Mammary epithelial cell (primary cell): ENCODE measurements at regions not wholly inside any gene's neighbourhood (a gene's known extent, or its start where the extent isn't known, plus 50 kb on each side); places are given as distances from the start of the nearest gene placed in this dataset.

Experiments
- EZH2 ChIP-seq: IDR thresholded peaks from 2 replicates; pipeline ENCODE4 v1.6.1; 2012; ENCODE audit warnings: low read length, inconsistent platforms, borderline replicate concordance
- TF ChIP-seq, protein P1 (sequence below), 2 donors: IDR thresholded peaks in 1 of 2; conservative IDR thresholded peaks in 1 of 2; 2 replicates each; pipeline ENCODE4 v1.5.1; 2011 to 2012; ENCODE audit warnings: inconsistent platforms in 2 of 2, low read length in 2 of 2, mild to moderate bottlenecking in 2 of 2, control low read depth in 1 of 2, low read depth in 1 of 2; ENCODE audit not compliant: insufficient read depth in 1 of 2; ENCODE audit errors: extremely low read depth in 1 of 2

DNA sequence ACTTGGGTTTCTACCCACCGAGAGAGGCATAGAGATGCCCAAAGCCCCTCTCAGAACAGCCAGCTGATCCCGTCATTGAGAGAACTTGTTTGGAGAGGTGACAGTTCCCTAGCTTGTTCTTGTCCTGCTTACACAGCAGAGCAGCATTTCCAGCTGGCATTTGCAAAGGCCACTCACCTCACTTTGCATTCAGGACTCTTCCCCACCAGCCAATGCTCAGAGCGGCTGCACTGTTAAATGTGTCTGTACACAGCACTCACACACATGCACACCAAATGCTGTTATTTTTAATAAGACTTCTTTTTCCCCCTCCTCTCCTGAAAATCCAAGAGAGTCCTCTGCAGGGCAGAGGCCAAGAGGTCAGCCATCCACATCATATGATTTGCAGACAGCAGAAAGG is 104.6 kb upstream of the SLC14A2 start:
- TF ChIP-seq, protein P1, sequence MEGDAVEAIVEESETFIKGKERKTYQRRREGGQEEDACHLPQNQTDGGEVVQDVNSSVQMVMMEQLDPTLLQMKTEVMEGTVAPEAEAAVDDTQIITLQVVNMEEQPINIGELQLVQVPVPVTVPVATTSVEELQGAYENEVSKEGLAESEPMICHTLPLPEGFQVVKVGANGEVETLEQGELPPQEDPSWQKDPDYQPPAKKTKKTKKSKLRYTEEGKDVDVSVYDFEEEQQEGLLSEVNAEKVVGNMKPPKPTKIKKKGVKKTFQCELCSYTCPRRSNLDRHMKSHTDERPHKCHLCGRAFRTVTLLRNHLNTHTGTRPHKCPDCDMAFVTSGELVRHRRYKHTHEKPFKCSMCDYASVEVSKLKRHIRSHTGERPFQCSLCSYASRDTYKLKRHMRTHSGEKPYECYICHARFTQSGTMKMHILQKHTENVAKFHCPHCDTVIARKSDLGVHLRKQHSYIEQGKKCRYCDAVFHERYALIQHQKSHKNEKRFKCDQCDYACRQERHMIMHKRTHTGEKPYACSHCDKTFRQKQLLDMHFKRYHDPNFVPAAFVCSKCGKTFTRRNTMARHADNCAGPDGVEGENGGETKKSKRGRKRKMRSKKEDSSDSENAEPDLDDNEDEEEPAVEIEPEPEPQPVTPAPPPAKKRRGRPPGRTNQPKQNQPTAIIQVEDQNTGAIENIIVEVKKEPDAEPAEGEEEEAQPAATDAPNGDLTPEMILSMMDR (conservative IDR thresholded peaks at IDR 0.05 in 1 of 2, IDR thresholded peaks at IDR 0.05 in 1 of 2; ENCODE audit: extremely low read depth in 1 of 2, insufficient read depth in 1 of 2, low read depth in 1 of 2, low read length in 2 of 2), result no peak
- TF ChIP-seq EZH2, result no peak
